Activated CD4-positive, alpha-beta T cell treated with anti-CD3 and anti-CD28 coated beads for 24 hours (primary cell): ENCODE measurements at regions not wholly inside any gene's neighbourhood (a gene's known extent, or its start where the extent isn't known, plus 50 kb on each side); places are given as distances from the start of the nearest gene placed in this dataset.
"Not testable (repeated sequence)": the region's sequence is repeated elsewhere in the genome, so short reads cannot be mapped to it uniquely, and the experiment has no call there.

Source experiments
- DNase-seq, 2 donors: peaks; one replicate each; pipeline ENCODE4 v3.0.0-alpha.2; 2020; ENCODE audit warnings: low read depth in 2 of 2

DNA sequence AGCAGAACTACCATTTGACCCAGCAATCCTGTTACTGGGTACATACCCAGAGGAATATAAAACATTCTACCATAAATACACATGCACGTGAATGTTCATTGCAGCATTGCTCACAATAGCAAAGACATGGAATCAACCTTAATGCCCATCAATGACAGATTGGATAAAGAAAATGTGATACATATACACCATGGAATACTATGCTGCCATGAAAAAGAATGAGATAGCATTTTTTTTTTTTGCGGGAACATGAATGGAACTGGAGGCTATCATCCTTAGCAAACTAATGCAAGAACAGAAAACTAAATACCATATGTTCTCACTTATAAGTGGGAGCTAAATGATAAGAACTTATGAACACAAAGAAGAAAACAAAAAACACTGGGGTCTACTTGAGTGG lies 72.5 kb upstream of the C1GALT1C1 start:
- not testable (repeated sequence) for DNase-seq

DNA sequence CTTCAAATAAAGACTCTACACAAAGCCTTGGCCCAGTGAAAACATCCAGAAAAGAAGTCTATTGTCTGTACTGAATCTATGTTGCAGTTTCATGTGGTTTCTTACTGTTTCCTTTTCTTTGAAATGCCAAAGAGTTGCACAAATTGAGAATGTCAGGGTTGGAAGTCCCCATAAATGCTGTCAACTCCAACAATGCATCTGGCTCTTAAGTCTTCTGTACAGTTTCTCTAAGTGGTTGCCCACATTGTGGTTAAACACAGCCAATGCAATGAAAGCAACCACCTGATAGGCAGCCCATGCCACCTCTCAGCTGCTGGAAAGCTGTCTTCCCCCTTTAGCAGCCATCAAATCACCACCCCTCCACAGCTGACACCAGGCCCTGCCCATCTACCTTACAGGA lies 67.2 kb upstream of the C1GALT1C1 start:
- no peak for DNase-seq

DNA sequence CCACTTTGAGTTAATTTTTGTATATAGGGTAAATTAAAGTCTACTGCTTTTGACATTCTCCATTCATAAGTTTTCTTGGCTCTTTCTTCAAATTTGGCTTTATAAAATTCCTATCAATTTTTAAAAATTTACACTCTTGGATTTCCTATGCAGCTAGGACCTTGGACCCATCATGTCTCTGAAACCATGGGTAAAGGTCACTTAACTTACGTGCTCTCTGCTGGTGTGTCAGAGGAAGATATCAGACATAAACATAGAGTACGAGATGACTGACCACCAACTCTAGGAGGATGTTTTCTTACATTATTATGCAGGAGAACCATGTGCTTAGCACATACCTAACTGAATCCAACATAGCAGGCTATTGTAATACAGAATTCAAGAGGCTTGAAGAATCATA lies 62.5 kb upstream of the C1GALT1C1 start:
- DNase-seq, result no peak

DNA sequence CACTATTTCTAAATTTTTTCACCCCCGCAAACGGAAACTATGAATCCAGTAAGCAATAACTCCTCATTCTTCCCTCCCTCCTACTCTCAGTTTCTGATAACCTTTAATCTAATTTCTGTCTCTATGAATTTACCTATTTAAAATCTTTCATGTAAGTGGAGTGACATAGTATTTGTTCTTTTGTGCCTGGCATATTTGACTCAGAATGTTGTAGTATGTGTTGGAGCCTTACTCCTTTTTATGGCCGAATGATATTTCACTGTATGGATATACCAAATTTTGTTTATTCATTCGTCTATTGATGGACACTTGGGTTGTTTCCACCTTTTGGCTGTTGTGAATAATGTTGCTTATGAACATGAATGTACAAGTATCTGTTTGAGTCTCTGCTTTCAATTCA lies 61.1 kb upstream of the C1GALT1C1 start:
- DNase-seq, result no peak

GRCh38 chrX:120690344-120690743 lies 60.5 kb upstream of the C1GALT1C1 start:
- DNase-seq, result no peak

GRCh38 chrX:120680090-120680489 lies 50.2 kb upstream of the C1GALT1C1 start:
- no peak for DNase-seq
